GM18873 (cell line): ENCODE measurements at regions not wholly inside any gene's neighbourhood (a gene's known extent, or its start where the extent isn't known, plus 50 kb on each side); places are given as distances from the start of the nearest gene placed in this dataset.

ENCODE experiments used
- ATAC-seq: cut with Tn5 transposase; IDR thresholded peaks from one replicate; pipeline ENCODE4 v1.9.1; 2021; ENCODE audit warnings: mild to moderate bottlenecking, moderate library complexity, moderate number of reproducible peaks; ENCODE audit not compliant: unreplicated experiment, low FRiP score

DNA sequence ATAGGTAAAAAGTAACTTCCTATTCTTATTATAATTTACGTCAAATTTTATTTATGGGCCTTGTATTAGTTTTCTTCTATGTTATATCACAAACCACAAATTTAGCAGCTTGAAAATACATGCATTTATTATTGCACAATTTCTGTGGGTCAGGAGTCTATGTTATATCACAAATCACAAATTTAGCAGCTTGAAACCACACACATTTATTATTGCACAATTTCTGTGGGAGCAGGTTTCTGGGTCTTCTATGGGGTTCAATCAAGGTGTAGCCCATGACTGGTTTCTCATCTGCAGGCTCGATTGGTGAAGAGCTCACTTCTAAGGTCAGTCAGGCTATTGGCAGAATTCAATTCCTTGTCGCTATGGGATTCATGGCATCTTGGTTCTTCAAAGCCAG lies 332.7 kb upstream of the HAND2 start:
- no peak for ATAC-seq

DNA sequence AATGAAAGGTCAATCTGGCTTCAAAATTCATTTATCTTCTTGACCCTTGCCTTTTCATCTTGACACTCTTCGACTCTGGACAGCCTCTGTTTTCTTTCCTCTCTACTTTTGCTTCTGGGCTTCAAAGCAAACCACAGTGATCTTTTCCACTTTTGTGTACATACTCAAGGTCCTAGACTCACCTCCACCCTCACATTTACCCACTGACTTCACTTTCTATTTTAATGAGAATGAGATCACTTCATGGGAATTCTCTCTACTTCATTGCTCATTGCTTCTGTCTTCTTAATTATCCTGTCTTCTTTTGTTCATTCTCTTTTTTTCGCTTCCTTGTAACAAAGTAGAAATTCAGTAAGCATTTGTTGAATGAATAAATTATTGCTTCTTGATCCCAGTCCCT lies 330.1 kb upstream of the HAND2 start:
- no peak for ATAC-seq

DNA sequence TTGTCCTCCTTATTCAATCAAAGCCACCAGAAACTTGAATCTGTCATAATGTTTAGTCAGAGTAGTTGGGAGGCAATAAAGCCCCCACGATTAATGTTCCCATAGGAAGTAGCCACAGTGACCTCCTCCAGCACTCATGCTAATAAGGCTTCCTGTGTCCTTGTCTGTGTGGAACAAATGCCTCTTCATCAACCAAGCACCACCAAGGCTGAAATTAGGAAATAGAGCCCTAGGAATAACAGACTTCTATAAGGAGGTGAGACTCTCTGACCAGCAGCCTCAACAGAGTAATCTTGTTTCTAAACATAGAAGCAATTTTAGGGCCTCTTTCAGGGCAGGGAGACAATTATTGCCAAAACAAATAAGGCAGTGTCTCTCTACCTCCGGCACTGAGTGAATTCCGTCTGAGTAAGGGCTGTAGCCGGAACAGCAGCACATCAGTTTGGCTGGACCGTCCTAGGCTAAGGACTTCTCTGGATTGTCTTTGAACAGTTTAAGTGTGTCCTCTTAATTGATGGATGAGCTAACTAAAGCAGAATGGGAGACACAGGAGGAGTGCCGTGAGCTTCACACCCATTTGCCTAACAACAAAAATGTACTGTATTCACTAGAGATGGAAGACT lies 329.2 kb upstream of the HAND2 start:
- no peak for ATAC-seq

DNA sequence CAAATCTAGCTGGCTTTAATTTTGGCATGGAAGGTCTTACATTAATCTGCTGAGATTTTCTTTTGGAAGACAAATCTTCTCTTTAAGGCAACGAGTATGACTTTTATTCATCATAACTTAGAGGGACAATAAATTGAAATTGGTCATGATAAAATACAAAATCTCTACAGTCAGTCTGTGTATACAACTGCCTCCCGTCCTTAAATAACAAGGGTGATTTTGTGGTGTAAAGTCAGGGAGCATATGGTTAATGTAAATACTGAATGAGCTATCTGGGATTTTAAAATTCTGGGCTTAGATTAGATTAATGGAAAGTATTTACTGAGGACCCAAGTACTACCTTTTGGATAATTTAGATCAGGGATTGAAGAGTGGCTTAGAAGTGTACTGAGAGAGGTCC lies 328.4 kb upstream of the HAND2 start:
- no peak for ATAC-seq

DNA sequence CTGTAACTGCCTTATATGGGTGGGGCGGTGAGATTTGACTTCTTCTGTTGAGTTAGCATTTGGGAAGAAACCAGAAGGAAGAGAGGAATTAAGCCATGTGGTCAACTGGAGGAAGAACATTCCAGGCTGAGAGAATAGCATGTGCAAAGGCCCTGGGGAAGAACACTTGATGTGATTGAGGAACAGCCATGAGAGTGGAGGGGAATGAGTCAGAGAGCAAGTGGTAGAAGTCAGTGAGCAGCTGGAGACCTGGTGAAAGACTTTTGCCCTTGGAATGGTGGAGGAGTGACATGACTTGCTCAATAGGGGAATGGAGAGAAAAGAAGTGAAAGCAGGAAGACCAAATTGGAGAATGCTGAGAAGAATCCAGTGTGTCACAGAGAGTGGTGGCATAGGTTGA lies 327.8 kb upstream of the HAND2 start:
- ATAC-seq, result no peak

DNA sequence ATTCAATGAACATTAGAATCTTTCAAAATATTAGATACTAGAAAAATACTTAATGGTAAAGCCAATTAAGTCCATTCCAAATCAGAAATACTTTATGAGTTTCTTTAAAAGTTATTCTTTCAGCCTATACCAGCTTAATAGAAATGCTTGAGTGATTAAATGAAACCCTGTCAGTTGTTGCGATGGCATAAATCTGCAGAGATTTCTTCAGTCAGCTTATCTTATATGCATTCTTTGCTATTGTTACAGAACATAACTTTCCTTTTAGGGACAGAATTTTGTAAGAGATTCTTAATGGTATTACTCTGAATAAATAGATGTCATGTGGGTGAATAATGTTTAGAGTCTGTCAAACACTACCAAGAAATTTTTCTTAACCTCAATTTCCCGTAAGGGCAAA lies 325.0 kb upstream of the HAND2 start:
- no peak for ATAC-seq

DNA sequence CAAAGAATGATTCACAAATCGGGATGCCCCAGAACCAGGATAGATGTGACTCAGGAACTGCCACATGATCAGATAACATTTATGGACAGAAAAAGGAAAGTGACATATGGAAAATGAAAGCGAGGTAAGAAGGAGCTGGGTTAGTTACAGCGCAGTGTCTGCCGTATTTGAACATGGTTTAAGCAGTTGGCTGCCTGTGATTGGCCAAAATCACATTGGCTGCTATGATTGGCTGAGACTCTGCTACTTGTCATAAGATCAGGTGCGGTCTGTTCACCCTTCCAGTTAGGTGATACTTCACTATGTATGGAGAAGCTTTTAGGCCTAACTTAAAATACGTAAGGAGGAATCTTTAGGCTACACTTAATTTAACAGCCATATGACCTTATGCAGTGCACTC lies 322.7 kb upstream of the HAND2 start:
- ATAC-seq, result no peak

DNA sequence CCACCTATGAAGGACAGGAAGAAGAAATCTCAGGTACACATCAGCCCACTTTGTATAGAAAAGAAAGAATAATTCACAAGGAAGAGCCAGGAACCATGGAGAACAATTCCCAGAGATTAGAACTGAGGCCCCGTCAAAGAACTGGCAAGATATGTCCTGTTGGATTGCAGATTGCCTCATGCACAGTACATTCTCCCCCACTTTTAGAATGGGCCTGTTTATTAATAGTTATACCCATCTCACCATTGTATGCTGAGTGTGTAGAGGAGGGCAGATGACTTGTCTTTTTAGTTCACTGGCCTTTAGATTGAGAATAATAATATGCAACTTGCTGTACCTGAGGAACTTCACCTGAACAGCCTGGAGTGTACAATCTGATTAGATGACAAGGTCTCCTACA lies 315.6 kb upstream of the HAND2 start:
- no peak for ATAC-seq

DNA sequence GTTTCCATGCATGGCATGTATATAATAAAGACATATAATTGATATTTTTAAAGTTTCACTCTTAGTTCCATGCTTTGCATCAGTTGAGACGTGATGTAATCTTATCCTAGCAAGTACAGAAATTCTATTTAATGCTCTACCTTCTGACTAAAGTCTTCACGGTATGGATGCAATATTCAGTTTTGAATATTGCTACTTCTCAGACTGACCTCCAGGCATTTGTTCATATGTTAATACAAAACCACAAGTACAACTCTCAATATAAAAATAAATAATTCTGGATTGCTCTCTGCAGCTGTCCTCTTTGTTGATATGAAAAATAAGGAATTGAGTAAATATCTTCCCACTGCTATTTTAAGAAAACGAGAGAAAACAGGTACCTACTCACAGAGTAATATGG lies 309.8 kb upstream of the HAND2 start:
- no peak for ATAC-seq

DNA sequence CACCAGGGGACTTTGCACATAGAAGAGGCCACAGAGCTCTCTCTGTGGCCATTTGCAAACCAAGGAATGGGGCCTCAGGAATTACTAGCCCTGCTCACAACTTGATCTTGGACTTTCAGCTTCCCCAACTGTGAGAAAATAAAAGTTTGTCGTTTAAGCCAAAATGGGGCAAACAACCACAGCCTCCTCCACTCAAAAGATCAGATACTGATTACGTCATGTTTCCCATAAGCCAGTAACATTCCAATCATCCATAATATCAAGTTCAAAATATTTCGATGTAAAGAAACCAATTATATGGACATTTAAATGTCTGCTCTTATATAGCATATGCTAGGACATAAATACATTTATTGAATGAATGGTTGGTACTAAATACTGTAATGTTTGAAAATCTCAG lies 307.5 kb upstream of the HAND2 start:
- no peak for ATAC-seq

DNA sequence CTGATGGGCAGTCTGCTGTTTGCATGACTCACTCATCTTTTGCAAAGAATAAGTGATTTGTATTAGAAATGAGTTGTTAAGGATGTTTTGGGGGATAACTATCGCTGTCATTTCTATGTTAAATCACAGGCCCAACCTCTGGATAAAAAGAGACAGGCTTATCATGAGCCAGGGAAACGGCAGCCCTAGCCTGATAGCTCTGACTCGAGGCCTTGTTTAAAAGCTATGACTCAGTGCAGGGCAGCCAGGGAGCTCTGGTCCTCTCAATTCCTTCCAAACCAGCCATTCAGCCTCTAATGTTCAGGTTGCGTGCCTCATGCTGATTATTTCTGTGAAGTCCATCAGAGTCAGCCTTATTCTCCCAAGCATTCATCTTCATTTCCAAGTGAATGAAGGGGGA lies 305.9 kb upstream of the HAND2 start:
- ATAC-seq, result no peak

DNA sequence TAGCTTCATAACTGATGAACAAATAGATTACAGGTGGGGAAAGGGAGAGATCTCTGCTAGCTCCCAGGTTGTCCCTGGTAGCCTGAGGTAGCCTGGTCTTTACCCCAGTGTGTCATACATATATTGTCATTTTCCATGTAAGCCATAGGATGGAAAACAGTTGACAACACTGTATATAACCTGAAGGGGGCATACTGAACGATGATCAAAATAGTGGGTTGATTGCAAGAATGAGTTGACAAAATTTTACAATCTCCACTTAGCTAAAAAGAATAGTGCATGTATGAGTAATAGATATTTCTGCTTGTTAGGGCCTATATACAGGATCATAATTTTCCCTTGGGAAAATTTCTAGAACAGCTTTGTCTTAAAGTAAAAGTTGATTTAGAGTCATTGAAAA lies 304.1 kb upstream of the HAND2 start:
- ATAC-seq, result no peak

DNA sequence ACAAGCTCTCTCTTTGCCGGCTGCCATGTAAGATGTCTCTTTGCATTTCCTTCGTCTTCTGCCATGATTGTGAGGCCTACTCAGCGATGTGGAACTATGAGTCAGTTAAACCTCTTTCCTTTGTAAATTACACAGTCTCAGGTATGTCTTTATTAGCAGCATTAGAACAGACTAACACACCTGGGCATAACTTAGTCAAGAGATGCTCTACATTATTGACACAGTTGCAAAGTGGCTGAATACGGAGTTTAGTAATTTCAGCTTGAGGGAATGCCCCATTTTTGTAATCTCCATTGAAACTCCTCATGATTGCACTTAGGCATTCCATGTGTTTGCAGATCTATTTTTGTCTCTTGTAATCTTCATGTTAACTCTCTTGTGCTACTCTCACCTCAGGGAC lies 299.5 kb upstream of the HAND2 start:
- no peak for ATAC-seq

DNA sequence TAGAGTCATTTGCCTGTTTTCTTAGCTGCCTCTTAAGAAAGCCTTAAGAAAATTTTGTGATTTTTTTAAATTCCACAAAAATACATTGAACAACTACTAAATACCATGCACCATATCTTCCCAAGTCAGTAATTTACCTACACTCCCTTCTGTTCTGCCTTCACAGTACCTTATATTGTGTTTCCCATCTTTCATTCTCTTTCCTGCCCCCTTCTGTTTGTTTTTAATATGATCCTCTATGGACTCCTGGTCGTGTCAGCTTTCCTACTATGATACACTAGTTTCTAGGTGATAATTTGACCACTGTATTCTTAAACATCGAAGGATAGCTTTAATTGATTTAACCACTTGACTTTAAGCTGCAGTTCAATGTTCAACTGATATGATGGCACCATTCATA lies 297.7 kb upstream of the HAND2 start:
- no peak for ATAC-seq

DNA sequence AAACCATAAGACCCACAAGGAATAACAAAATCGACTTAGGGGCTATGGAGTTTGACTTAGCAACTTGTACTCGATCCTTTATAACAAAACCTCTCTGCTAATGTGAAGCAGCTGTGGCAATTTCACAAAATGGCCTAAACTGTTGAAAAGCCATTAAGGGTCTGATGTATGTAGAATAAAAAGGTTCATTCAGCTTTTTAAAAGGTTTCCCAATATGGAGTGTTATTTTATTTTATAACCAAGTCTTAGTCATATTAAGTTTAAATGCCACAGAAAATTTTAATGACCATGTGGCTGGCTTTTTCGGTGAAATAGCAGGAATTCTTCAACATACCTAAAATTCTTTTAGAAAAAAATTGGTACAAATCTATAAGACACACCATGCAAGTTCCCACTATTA lies 291.8 kb upstream of the HAND2 start:
- no peak for ATAC-seq

DNA sequence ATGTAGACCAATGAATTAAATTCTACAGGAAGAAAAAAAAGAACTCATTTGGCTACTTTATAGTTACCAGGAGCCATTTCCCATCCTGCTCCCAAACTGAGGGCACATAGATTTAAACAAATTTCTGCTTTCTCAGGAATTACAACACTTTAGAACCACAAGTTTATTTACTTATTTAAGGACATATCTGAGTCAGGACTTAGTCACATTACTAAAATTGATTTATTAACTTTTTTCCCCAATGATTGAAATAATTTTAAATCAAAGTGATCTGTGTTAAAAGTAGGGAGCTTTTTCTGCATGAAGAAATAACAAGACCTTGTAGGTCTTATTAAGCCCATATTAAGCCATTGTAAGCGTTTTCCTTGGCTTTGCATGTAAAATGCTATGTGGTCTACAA lies 291.0 kb upstream of the HAND2 start:
- ATAC-seq, result no peak

DNA sequence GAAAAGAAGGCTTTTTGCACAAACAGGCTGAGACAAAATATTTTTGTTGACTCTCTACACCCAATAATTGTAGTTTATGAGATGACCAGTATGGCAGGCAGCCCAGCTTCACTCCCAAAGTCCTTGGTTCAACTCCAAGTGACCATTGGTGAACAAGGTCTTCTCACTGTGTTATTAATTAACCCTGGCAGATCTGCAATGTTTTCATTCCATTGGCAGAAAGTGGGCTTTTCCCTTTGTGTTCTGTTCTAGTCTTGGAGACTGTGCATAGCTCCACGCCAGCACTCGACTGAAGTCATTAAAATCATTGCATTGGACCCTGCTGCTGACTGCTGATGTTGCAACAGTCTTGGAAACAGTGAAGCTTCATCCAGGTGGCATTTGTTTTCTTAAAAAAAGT lies 277.3 kb upstream of the HAND2 start:
- no peak for ATAC-seq

DNA sequence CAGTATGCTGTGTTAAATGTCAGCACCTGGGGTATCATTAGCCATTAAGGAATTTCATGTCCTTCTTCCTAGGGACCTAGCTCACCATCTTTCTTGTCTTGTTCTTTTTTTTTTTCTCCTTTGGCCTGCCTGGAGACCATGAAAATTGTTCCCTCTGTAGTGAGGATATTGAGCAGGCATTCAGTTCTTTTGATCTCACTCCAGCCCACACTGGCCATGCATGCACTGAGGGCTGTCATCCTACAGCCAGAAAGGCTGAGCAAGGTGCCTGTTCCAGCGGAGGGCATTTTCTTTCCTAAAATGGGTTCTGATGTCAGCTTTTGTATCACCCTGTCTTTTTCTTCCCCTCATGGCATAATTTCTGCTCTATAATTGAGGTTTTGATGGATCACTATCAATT lies 275.9 kb upstream of the HAND2 start:
- ATAC-seq, result no peak

DNA sequence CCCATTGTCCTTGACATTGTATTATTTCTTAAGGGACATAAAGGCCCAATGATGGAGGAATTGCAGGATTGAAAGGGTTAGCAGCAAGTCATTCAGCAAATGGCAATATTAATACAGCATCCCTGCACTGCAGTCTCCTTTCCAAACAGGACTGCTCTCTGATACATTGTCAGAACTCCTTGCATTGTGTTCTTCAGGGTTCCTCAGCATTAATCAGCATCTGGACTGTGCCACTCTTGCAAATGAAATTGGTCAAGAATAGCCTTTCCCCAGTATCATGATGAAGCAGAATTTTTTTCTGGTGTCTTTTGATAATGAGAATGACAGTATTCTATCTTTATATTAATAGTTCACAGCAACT lies 272.6 kb upstream of the HAND2 start:
- ATAC-seq, result no peak

DNA sequence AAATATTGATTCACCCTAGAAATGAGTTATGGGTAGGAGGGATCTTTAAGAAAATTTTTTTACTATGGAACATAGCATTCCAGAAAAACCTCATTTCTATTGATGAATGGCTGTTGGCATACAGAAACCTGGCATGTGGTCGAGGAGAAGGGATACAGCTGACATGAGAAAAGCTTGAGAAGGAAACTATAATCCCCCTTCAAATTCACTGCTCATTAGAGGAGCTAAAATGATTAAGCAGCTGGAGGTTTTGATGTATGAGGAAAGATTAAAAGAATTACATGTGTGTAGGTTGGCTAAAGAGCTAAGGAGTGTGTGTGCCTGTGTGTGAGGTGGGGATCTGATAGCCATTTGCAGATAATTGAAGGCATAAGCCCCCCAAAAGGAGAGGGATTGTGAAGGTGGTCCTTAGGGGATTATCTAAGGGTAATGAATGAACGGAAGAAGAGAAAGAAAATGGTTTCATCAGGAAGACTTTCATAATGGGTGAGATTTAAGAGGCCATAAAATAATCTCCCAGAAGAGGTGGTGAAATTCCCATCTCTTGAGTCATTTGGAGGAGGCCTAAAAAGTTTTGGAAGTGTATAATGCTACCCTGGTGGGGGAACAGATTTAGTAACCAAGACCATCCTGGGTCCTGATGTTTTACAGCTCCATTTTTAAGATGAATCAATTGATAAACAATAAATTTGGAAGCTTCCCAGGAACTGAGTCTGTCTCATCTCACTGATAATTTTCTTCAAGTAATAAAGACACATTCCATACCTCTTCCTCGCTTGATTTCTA lies 272.0 kb upstream of the HAND2 start:
- no peak for ATAC-seq

DNA sequence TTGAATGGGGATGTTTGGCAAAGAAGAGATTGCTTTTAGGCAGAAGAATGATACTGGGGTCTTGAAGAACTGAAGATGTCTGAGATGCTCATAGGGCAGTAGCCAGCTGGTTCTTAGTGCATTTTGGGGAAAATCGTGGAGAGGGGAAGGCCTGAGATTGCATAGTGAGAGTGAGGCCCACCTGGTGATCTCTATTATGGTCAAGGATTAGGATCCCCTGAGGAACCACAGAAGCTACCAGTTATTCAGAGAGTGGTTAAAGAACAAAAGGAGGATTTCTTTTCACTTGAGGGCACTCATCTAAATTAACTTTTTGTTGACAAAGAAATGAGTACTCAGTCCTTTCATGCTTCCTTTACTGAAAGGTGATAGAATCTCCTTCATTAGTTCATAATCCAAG lies 271.3 kb upstream of the HAND2 start:
- ATAC-seq, result no peak

DNA sequence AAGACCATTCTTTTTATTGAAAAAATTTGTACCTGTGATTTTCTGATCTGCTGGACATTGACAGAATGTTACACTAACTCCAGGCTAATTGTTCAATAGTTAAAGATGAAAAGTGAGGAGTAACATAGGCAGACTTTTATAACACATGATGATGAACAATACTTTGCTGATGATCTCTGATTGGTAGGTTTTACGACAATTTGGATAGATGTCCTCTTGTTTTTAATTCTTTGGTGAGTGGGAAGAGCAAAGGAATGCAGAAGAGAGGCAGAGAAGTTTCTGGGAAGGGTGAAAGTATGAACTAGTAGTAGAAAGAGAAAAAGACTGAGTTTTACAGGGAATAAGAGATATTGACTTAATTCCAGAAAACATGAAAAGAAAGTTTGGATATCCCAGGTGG lies 267.3 kb upstream of the HAND2 start:
- no peak for ATAC-seq

DNA sequence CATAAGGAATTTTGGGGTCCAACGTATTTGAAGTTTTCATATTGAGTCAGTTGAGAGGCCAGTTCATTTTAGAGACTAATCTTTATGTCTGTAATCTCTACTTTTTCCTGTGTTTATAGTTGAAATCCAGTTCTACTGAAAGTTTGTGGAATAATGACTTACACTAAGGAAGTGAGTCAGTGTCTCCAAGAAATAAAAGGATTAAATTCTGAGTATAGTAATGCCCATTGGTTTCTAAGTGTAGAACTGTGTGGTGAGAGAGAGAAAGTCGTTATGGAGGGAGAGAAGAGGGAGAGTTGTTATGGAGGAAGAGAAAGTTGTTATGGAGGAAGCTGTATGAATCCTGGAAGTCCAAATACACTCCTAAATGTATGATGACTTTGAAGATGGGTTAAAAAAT lies 264.6 kb upstream of the HAND2 start:
- ATAC-seq, result no peak
